HL-60 (cell line): ENCODE measurements at regions not wholly inside any gene's neighbourhood (a gene's known extent, or its start where the extent isn't known, plus 50 kb on each side); places are given as distances from the start of the nearest gene placed in this dataset.

ENCODE experiments used
- DNase-seq, 2 experiments: peaks; one replicate each; pipeline ENCODE4 v3.0.0-alpha.2; 2010 to 2020; ENCODE audit warnings: low read depth in 1 of 2, low spot score in 1 of 2
- H3K27ac ChIP-seq: fragments of 250-450 bp; sonication (Bioruptor Pico); replicated peaks from 2 replicates; pipeline ENCODE4 v1.5.1; 2020; ENCODE audit warnings: mild to moderate bottlenecking, moderate library complexity
- H3K27me3 ChIP-seq: fragments of 250-450 bp; sonication (Bioruptor Pico); 2 replicates; pipeline ENCODE4 v1.5.1; 2021; ENCODE audit warnings: mild to moderate bottlenecking, moderate library complexity; ENCODE audit not compliant: insufficient read depth, poor library complexity, severe bottlenecking
- H3K4me3 ChIP-seq: replicated peaks from 2 replicates; pipeline ENCODE4 v1.5.1; 2011; ENCODE audit warnings: mild to moderate bottlenecking, control low read depth, low read length; ENCODE audit not compliant: insufficient read depth
- CTCF ChIP-seq: IDR thresholded peaks from one replicate; pipeline ENCODE4 v1.5.1; 2011; ENCODE audit warnings: low read length, control low read depth, inconsistent platforms; ENCODE audit not compliant: insufficient read depth
- GABPA ChIP-seq: IDR thresholded peaks from 2 replicates; pipeline ENCODE4 v1.6.1; 2012; ENCODE audit warnings: low read depth
- POLR2AphosphoS5 ChIP-seq: IDR thresholded peaks from 2 replicates; pipeline ENCODE4 v1.6.1; 2012; ENCODE audit warnings: low read depth
- REST ChIP-seq: IDR thresholded peaks from 2 replicates; pipeline ENCODE4 v1.6.1; 2012; ENCODE audit warnings: low read depth; ENCODE audit not compliant: insufficient replicate concordance
- SPI1 ChIP-seq: IDR thresholded peaks from 2 replicates; pipeline ENCODE4 v1.6.1; 2012; ENCODE audit warnings: low read depth, mild to moderate bottlenecking, borderline replicate concordance

- no peak for DNase-seq
Measured at GRCh38 chr11:69892986-69893555, 73.9 kb upstream of the FGF3 start.

GRCh38 chr11:69893631-69894030 is 74.4 kb upstream of the FGF3 start:
- no peak overlapping the region for H3K4me3 ChIP-seq
- H3K27ac ChIP-seq, result no peak overlapping the region
- DNase-seq, result no peak
- TF ChIP-seq REST, result no peak
- TF ChIP-seq SPI1, result no peak
- TF ChIP-seq POLR2AphosphoS5, result no peak
- no peak for TF ChIP-seq GABPA
- no peak for TF ChIP-seq CTCF
- peaks cover 13% of the 10 kb centered on the region for H3K27me3 ChIP-seq

More at GRCh38 chr11:69892986-69893555, 73.9 kb upstream of the FGF3 start:
- Histone ChIP-seq H3K4me3 (no peak overlapping the region), H3K27ac (no peak overlapping the region), H3K27me3 (peaks cover 13% of the 10 kb centered on the region)
- no peak for TF ChIP-seq REST
- no peak for TF ChIP-seq POLR2AphosphoS5
- no peak for TF ChIP-seq SPI1
- TF ChIP-seq GABPA, result no peak
- TF ChIP-seq CTCF, result no peak

GRCh38 chr11:69894181-69894611 is 75.0 kb upstream of the FGF3 start:
- Histone ChIP-seq H3K27ac (no peak overlapping the region), H3K4me3 (no peak overlapping the region), H3K27me3 (peaks cover 13% of the 10 kb centered on the region)
- DNase-seq, result no peak
- TF ChIP-seq POLR2AphosphoS5, result no peak
- TF ChIP-seq REST, result no peak
- TF ChIP-seq SPI1, result no peak
- no peak for TF ChIP-seq CTCF
- TF ChIP-seq GABPA, result no peak
